ENCODE measurements at regions not wholly inside any gene's neighbourhood (a gene's known extent, or its start where the extent isn't known, plus 50 kb on each side); places are given as distances from the start of the nearest gene placed in this dataset.

DNA sequence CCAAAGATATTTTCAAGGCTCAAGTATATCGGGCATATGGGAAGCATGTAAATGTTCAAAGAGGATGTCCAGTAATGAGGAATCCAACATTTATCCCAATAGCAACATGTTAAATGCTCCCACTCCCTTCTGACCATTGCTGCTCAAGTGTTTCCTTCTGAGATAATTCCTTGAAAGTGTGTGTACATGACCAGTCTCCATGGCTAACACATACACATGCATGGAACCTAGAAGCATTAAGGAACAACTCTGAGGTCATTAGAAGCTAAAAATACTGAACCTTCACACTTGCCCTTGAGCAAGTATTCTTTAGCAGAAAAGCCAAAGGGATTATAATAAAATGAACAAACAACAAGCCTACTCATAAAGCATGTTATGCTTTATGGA lies 433.8 kb upstream of the TCF4 start:
- DNase-seq, result no peak
- Histone ChIP-seq H3K4me1 (ENCODE audit: control insufficient read depth, low read depth, low read length) (no peaks in the 10 kb centered on the region), H2AK5ac (ENCODE audit: low read length) (no peak overlapping the region), H3K79me2 (ENCODE audit: control insufficient read depth, insufficient read depth, low read length) (no peaks in the 10 kb centered on the region), H3K4ac (ENCODE audit: low read depth, low read length) (no peak overlapping the region), H3K23ac (ENCODE audit: low read length) (no peak overlapping the region), H3K4me3 (ENCODE audit: low read length) (no peak overlapping the region), H3K18ac (ENCODE audit: low read length) (no peak overlapping the region), H4K5ac (ENCODE audit: low read length) (no peak overlapping the region), H3K9ac (ENCODE audit: low read length) (no peak overlapping the region), H3K79me1 (ENCODE audit: low read length) (no peaks in the 10 kb centered on the region), H3K4me2 (ENCODE audit: low read length) (no peak overlapping the region), H4K8ac (ENCODE audit: low read depth, low read length) (no peak overlapping the region), H3K36me3 (ENCODE audit: control insufficient read depth, insufficient read depth, low read length) (no peaks in the 10 kb centered on the region), H2BK15ac (replicated peaks; ENCODE audit: low read depth) (no peak overlapping the region), H2BK5ac (ENCODE audit: low read length) (no peak overlapping the region), H3K56ac (ENCODE audit: low read length) (no peak overlapping the region), H2BK120ac (ENCODE audit: low read depth, low read length) (no peak overlapping the region), H3K27me3 (ENCODE audit: insufficient read depth, low read length, poor library complexity) (no peaks in the 10 kb centered on the region), H3K27ac (ENCODE audit: low read depth, low read length) (no peak overlapping the region)
- WGBS (ENCODE audit: extremely low coverage, insufficient coverage, low lambda C conversion rate), result no CpG with 5 or more reads among the region's 1 CpG

DNA sequence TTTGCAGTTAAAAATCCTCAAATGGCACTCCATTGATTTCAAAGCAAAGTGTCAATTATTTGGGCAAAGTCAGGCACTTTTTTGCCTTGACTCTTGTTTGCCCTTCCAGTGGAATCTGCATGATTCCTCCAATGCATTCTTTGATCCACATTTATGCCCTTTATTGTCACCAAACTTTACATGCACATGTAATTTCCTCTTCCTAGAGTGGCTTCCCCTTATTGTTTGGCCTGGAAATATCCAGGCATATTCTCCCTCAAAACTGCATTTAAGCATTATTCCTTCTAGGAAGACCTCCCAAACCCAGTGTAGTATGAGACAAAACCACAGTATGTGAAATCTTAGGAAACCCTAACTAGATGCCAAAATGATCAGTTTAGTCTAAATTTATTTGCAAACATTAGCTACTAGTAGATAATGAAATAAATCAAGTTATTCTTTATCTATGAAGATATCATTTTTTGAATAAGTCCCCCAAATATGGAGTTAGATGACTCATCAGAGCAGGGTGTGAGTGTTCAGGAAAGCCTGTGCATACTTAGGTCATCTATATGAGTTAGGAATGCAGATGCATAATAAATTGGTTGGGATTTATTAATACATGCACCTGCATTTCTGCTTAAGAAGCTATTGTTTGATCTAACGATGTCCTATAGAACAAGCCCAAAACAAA lies 433.3 kb upstream of the TCF4 start:
- Histone ChIP-seq H3K4me1 (ENCODE audit: control insufficient read depth, low read depth, low read length) (no peaks in the 10 kb centered on the region), H2BK5ac (ENCODE audit: low read length) (no peak overlapping the region), H3K56ac (ENCODE audit: low read length) (no peak overlapping the region), H3K18ac (ENCODE audit: low read length) (no peak overlapping the region), H4K5ac (ENCODE audit: low read length) (no peak overlapping the region), H3K79me2 (ENCODE audit: control insufficient read depth, insufficient read depth, low read length) (no peaks in the 10 kb centered on the region), H3K27ac (ENCODE audit: low read depth, low read length) (no peak overlapping the region), H3K27me3 (ENCODE audit: insufficient read depth, low read length, poor library complexity) (no peaks in the 10 kb centered on the region), H3K23ac (ENCODE audit: low read length) (no peak overlapping the region), H3K79me1 (ENCODE audit: low read length) (no peaks in the 10 kb centered on the region), H2BK15ac (replicated peaks; ENCODE audit: low read depth) (no peak overlapping the region), H3K4me3 (ENCODE audit: low read length) (no peak overlapping the region), H3K36me3 (ENCODE audit: control insufficient read depth, insufficient read depth, low read length) (no peaks in the 10 kb centered on the region), H2AK5ac (ENCODE audit: low read length) (no peak overlapping the region), H3K4me2 (ENCODE audit: low read length) (no peak overlapping the region), H3K9ac (ENCODE audit: low read length) (no peak overlapping the region), H2BK120ac (ENCODE audit: low read depth, low read length) (no peak overlapping the region), H4K8ac (ENCODE audit: low read depth, low read length) (no peak overlapping the region), H3K4ac (ENCODE audit: low read depth, low read length) (no peak overlapping the region)
- WGBS (ENCODE audit: extremely low coverage, insufficient coverage, low lambda C conversion rate), result no CpG with 5 or more reads among the region's 1 CpG
- DNase-seq, result no peak

DNA sequence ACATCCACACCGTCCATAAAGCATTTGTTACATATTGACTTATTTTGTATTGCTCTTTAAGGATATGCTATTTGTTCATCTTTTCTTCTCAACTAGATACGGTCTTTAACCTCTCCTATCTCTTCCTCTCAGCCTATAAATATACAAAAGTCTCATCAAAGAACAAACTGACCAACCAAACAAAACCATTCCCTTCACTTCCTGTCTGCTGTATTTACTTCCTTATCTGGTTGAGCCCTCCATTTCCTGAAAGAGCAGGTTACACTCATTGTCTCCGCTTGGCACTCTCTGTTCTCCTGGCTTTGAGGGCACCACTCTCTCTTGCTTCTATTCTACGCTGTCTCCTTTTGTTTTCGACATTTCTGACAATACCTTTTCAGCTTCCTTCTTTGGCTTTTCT lies 431.9 kb upstream of the TCF4 start:
- no peak overlapping the region for H3K56ac ChIP-seq (ENCODE audit: low read length)
- H3K4me3 ChIP-seq (ENCODE audit: low read length), result no peak overlapping the region
- no peak overlapping the region for H2BK120ac ChIP-seq (ENCODE audit: low read depth, low read length)
- no peak for DNase-seq
- H3K27ac ChIP-seq (ENCODE audit: low read depth, low read length), result no peak overlapping the region
- H3K4ac ChIP-seq (ENCODE audit: low read depth, low read length), result no peak overlapping the region
- H3K79me1 ChIP-seq (ENCODE audit: low read length), result no peaks in the 10 kb centered on the region
- H3K79me2 ChIP-seq (ENCODE audit: control insufficient read depth, insufficient read depth, low read length), result no peaks in the 10 kb centered on the region
- no peak overlapping the region for H4K5ac ChIP-seq (ENCODE audit: low read length)
- H4K8ac ChIP-seq (ENCODE audit: low read depth, low read length), result no peak overlapping the region
- H3K36me3 ChIP-seq (ENCODE audit: control insufficient read depth, insufficient read depth, low read length), result no peaks in the 10 kb centered on the region
- H3K18ac ChIP-seq (ENCODE audit: low read length), result no peak overlapping the region
- no peak overlapping the region for H2AK5ac ChIP-seq (ENCODE audit: low read length)
- no peak overlapping the region for H3K9ac ChIP-seq (ENCODE audit: low read length)
- H2BK15ac ChIP-seq (replicated peaks; ENCODE audit: low read depth), result no peak overlapping the region
- no peak overlapping the region for H3K23ac ChIP-seq (ENCODE audit: low read length)
- no peaks in the 10 kb centered on the region for H3K27me3 ChIP-seq (ENCODE audit: insufficient read depth, low read length, poor library complexity)
- no peak overlapping the region for H2BK5ac ChIP-seq (ENCODE audit: low read length)
- H3K4me1 ChIP-seq (ENCODE audit: control insufficient read depth, low read depth, low read length), result no peaks in the 10 kb centered on the region
- no CpG with 5 or more reads among the region's 5 CpGs for WGBS (ENCODE audit: extremely low coverage, insufficient coverage, low lambda C conversion rate)
- no peak overlapping the region for H3K4me2 ChIP-seq (ENCODE audit: low read length)

DNA sequence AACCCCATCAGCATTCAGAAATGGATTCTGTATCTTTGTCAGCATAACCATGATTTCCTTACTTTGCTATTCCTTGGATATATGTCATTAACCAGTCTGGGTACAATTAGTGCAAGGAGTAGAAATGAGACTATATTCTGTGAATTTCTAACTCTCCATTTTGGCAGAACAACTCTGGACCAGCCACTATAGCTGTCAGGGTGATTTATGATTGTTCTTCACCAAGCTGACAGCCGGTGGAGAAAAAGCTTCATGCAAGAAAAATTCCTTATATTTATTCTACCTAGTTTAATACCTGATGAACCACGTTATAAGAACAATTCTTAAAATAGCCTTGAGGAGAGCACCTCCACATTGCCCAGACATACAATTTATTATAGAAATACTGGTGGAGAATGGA lies 431.2 kb upstream of the TCF4 start:
- no peak overlapping the region for H2AK5ac ChIP-seq (ENCODE audit: low read length)
- no peak overlapping the region for H3K23ac ChIP-seq (ENCODE audit: low read length)
- H3K79me2 ChIP-seq (ENCODE audit: control insufficient read depth, insufficient read depth, low read length), result no peaks in the 10 kb centered on the region
- H3K18ac ChIP-seq (ENCODE audit: low read length), result no peak overlapping the region
- no peak overlapping the region for H3K9ac ChIP-seq (ENCODE audit: low read length)
- no peak overlapping the region for H3K4ac ChIP-seq (ENCODE audit: low read depth, low read length)
- DNase-seq, result no peak
- H2BK15ac ChIP-seq (replicated peaks; ENCODE audit: low read depth), result no peak overlapping the region
- no peak overlapping the region for H2BK120ac ChIP-seq (ENCODE audit: low read depth, low read length)
- H3K27me3 ChIP-seq (ENCODE audit: insufficient read depth, low read length, poor library complexity), result no peaks in the 10 kb centered on the region
- H4K8ac ChIP-seq (ENCODE audit: low read depth, low read length), result no peak overlapping the region
- H3K27ac ChIP-seq (ENCODE audit: low read depth, low read length), result no peak overlapping the region
- H3K4me3 ChIP-seq (ENCODE audit: low read length), result no peak overlapping the region
- no peak overlapping the region for H3K4me2 ChIP-seq (ENCODE audit: low read length)
- no peak overlapping the region for H4K5ac ChIP-seq (ENCODE audit: low read length)
- no peak overlapping the region for H3K56ac ChIP-seq (ENCODE audit: low read length)
- H2BK5ac ChIP-seq (ENCODE audit: low read length), result no peak overlapping the region
- WGBS (ENCODE audit: extremely low coverage, insufficient coverage, low lambda C conversion rate), result no CpG with 5 or more reads among the region's 2 CpGs
- no peaks in the 10 kb centered on the region for H3K4me1 ChIP-seq (ENCODE audit: control insufficient read depth, low read depth, low read length)
- no peaks in the 10 kb centered on the region for H3K36me3 ChIP-seq (ENCODE audit: control insufficient read depth, insufficient read depth, low read length)
- H3K79me1 ChIP-seq (ENCODE audit: low read length), result no peaks in the 10 kb centered on the region

DNA sequence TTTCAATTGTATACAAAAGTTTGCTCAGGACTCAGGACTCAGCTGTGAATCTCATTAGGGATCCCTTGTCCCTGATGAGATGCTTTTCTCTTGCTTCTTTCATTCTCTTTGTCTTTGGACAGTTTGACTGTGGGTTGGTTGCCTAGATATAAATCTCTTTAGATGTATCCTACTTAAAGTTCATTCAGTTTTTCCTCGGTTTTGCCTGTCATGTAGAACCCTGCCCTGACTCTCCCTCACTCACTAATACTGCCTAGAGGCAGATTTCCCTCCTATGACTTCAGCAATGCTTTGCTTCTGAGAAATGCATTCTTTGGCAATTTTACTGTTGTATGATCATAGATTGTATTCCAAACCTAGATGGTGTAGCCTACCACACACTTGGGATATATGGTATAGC lies 421.4 kb upstream of the TCF4 start:
- Histone ChIP-seq H3K27me3 (ENCODE audit: insufficient read depth, low read length, poor library complexity) (no peaks in the 10 kb centered on the region), H3K18ac (ENCODE audit: low read length) (no peak overlapping the region), H2BK15ac (replicated peaks; ENCODE audit: low read depth) (no peak overlapping the region), H3K79me2 (ENCODE audit: control insufficient read depth, insufficient read depth, low read length) (no peaks in the 10 kb centered on the region), H3K4me3 (ENCODE audit: low read length) (no peak overlapping the region), H3K56ac (ENCODE audit: low read length) (no peak overlapping the region), H3K4me2 (ENCODE audit: low read length) (no peak overlapping the region), H3K36me3 (ENCODE audit: control insufficient read depth, insufficient read depth, low read length) (no peaks in the 10 kb centered on the region), H3K79me1 (ENCODE audit: low read length) (no peaks in the 10 kb centered on the region), H3K4me1 (ENCODE audit: control insufficient read depth, low read depth, low read length) (no peaks in the 10 kb centered on the region), H4K8ac (ENCODE audit: low read depth, low read length) (no peak overlapping the region), H3K4ac (ENCODE audit: low read depth, low read length) (no peak overlapping the region), H4K5ac (ENCODE audit: low read length) (no peak overlapping the region), H2BK5ac (ENCODE audit: low read length) (no peak overlapping the region), H2BK120ac (ENCODE audit: low read depth, low read length) (no peak overlapping the region), H3K9ac (ENCODE audit: low read length) (no peak overlapping the region), H3K23ac (ENCODE audit: low read length) (no peak overlapping the region), H3K27ac (ENCODE audit: low read depth, low read length) (no peak overlapping the region), H2AK5ac (ENCODE audit: low read length) (no peak overlapping the region)
- no peak for DNase-seq
- WGBS (ENCODE audit: extremely low coverage, insufficient coverage, low lambda C conversion rate), result no CpG with 5 or more reads among the region's 1 CpG

DNA sequence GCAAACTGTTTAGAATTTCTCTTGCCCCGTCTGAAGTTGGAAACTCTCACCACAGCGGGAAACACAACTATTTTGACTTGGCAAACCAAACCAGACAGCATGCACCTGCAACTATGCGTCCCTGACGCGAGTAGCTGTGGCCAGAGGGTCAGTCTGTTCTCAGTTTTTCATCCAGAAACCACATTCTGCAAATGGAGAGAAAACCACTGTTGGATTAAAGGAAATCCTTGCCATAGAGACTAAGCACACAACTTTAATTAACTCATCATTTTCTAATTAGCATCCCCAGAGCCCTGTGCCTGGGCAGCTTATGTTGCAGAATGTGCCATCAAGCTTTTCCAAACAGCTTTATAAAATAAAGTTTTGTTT lies 415.7 kb upstream of the TCF4 start:
- no peak overlapping the region for H2BK15ac ChIP-seq (replicated peaks; ENCODE audit: low read depth)
- H3K4me2 ChIP-seq (ENCODE audit: low read length), result no peak overlapping the region
- no peak overlapping the region for H3K18ac ChIP-seq (ENCODE audit: low read length)
- no peaks in the 10 kb centered on the region for H3K4me1 ChIP-seq (ENCODE audit: control insufficient read depth, low read depth, low read length)
- no peak overlapping the region for H2BK120ac ChIP-seq (ENCODE audit: low read depth, low read length)
- H3K27me3 ChIP-seq (ENCODE audit: insufficient read depth, low read length, poor library complexity), result no peaks in the 10 kb centered on the region
- no peaks in the 10 kb centered on the region for H3K79me2 ChIP-seq (ENCODE audit: control insufficient read depth, insufficient read depth, low read length)
- H3K4ac ChIP-seq (ENCODE audit: low read depth, low read length), result no peak overlapping the region
- no peaks in the 10 kb centered on the region for H3K79me1 ChIP-seq (ENCODE audit: low read length)
- H2BK5ac ChIP-seq (ENCODE audit: low read length), result no peak overlapping the region
- H3K27ac ChIP-seq (ENCODE audit: low read depth, low read length), result no peak overlapping the region
- WGBS (ENCODE audit: extremely low coverage, insufficient coverage, low lambda C conversion rate), result no CpG with 5 or more reads among the region's 5 CpGs
- H3K9ac ChIP-seq (ENCODE audit: low read length), result no peak overlapping the region
- H3K4me3 ChIP-seq (ENCODE audit: low read length), result no peak overlapping the region
- H4K5ac ChIP-seq (ENCODE audit: low read length), result no peak overlapping the region
- no peak overlapping the region for H4K8ac ChIP-seq (ENCODE audit: low read depth, low read length)
- no peaks in the 10 kb centered on the region for H3K36me3 ChIP-seq (ENCODE audit: control insufficient read depth, insufficient read depth, low read length)
- H3K56ac ChIP-seq (ENCODE audit: low read length), result no peak overlapping the region
- no peak overlapping the region for H2AK5ac ChIP-seq (ENCODE audit: low read length)
- H3K23ac ChIP-seq (ENCODE audit: low read length), result no peak overlapping the region
- no peak for DNase-seq
